GM23338 (cell line): ENCODE measurements at regions not wholly inside any gene's neighbourhood (a gene's known extent, or its start where the extent isn't known, plus 50 kb on each side); places are given as distances from the start of the nearest gene placed in this dataset.

Source experiments
- ATAC-seq: fragments of 200-7000 bp; cut with Tn5 transposase; 3 replicates; pipeline ENCODE4 v1.9.1; 2020
- DNase-seq: peaks from one replicate; pipeline ENCODE4 v3.0.0-alpha.2; 2015; ENCODE audit warnings: low spot score
- H2AFZ ChIP-seq: fragments of 200-600 bp; sonication (generic); 2 replicates; pipeline ENCODE4 v1.8.0; 2016; ENCODE audit warnings: antibody characterized with exemption, mild to moderate bottlenecking, moderate library complexity
- H3F3A ChIP-seq: fragments of 200-600 bp; sonication (generic); replicated peaks from 2 replicates; pipeline ENCODE4 v1.8.0; 2017; ENCODE audit warnings: antibody characterized with exemption, mixed run types, low read depth
- H3K27ac ChIP-seq: fragments of 200-600 bp; sonication (generic); 2 replicates; pipeline ENCODE4 v1.6.1; 2016; ENCODE audit warnings: low read depth
- H3K27me3 ChIP-seq: fragments of 200-600 bp; sonication (generic); 2 replicates; pipeline ENCODE4 v1.8.0; 2016; ENCODE audit warnings: mild to moderate bottlenecking, mixed run types, moderate library complexity; ENCODE audit not compliant: insufficient read depth
- H3K36me3 ChIP-seq: fragments of 200-600 bp; sonication (generic); 2 replicates; pipeline ENCODE4 v1.8.0; 2016; ENCODE audit warnings: mild to moderate bottlenecking; ENCODE audit not compliant: insufficient read depth
- H3K4me1 ChIP-seq: fragments of 200-600 bp; sonication (generic); 2 replicates; pipeline ENCODE4 v1.8.0; 2016; ENCODE audit warnings: mild to moderate bottlenecking, moderate library complexity; ENCODE audit not compliant: insufficient read depth
- H3K4me2 ChIP-seq: fragments of 200-600 bp; sonication (generic); 2 replicates; pipeline ENCODE4 v1.7.1; 2017; ENCODE audit warnings: mixed run types
- H3K4me3 ChIP-seq: fragments of 200-600 bp; sonication (generic); 2 replicates; pipeline ENCODE4 v1.6.1; 2016; ENCODE audit warnings: mixed run types
- H3K79me2 ChIP-seq: fragments of 200-600 bp; sonication (generic); replicated peaks from 2 replicates; pipeline ENCODE4 v1.8.0; 2017; ENCODE audit warnings: mild to moderate bottlenecking; ENCODE audit not compliant: insufficient read depth
- H3K9me2 ChIP-seq: fragments of 200-600 bp; sonication (generic); 2 replicates; pipeline ENCODE4 v1.8.0; 2017; ENCODE audit not compliant: insufficient read depth
- H4K20me1 ChIP-seq: fragments of 200-600 bp; sonication (generic); replicated peaks from 2 replicates; pipeline ENCODE4 v1.8.0; 2017; ENCODE audit warnings: mild to moderate bottlenecking; ENCODE audit not compliant: insufficient read depth
- H3K27ac Mint-ChIP-seq: 2 replicates; pipeline ENCODE4 v1.8.0; 2020; ENCODE audit warnings: inconsistent platforms, mild to moderate bottlenecking, moderate library complexity, mixed read lengths
- H3K27me3 Mint-ChIP-seq: 3 replicates; pipeline ENCODE4 v1.8.0; 2022; ENCODE audit warnings: low read depth, mild to moderate bottlenecking, moderate library complexity, mixed read lengths, inconsistent platforms; ENCODE audit not compliant: insufficient read depth, poor library complexity
- H3K36me3 Mint-ChIP-seq: 3 replicates; pipeline ENCODE4 v1.8.0; 2021; ENCODE audit warnings: low read depth, mild to moderate bottlenecking, inconsistent platforms, moderate library complexity, mixed read lengths
- H3K4me1 Mint-ChIP-seq: 3 replicates; pipeline ENCODE4 v1.8.0; 2020; ENCODE audit warnings: mild to moderate bottlenecking, inconsistent platforms, mixed read lengths
- H3K4me3 Mint-ChIP-seq: 3 replicates; pipeline ENCODE4 v1.8.0; 2021; ENCODE audit warnings: moderate library complexity, mild to moderate bottlenecking, inconsistent platforms, mixed read lengths
- H3K9me3 Mint-ChIP-seq: 3 replicates; pipeline ENCODE4 v1.8.0; 2020; ENCODE audit warnings: moderate library complexity, mild to moderate bottlenecking, inconsistent platforms, mixed read lengths
- CREB1 ChIP-seq: fragments of 250-450 bp; sonication (Bioruptor Pico); IDR thresholded peaks from 2 replicates; pipeline ENCODE4 v1.5.0; 2020; ENCODE audit warnings: low read depth, mild to moderate bottlenecking, moderate library complexity
- EZH2 ChIP-seq: fragments of 200-600 bp; sonication (generic); IDR thresholded peaks from one replicate; pipeline ENCODE4 v1.8.0; 2017; ENCODE audit warnings: antibody characterized with exemption, mild to moderate bottlenecking, low read depth; ENCODE audit not compliant: unreplicated experiment
- EZH2phosphoT487 ChIP-seq: fragments of 200-600 bp; sonication (generic); IDR thresholded peaks from one replicate; pipeline ENCODE4 v1.8.1; 2018; ENCODE audit warnings: antibody characterized with exemption; ENCODE audit not compliant: unreplicated experiment
- JUNB ChIP-seq: IDR thresholded peaks from one replicate; pipeline ENCODE4 v1.6.1; 2016; ENCODE audit warnings: antibody characterized with exemption; ENCODE audit not compliant: unreplicated experiment
- NANOG ChIP-seq: IDR thresholded peaks from 2 replicates; pipeline ENCODE4 v1.6.1; 2016; ENCODE audit warnings: antibody characterized with exemption, borderline replicate concordance
- POLR2AphosphoS5 ChIP-seq: IDR thresholded peaks from 2 replicates; pipeline ENCODE4 v1.6.1; 2016; ENCODE audit warnings: antibody characterized with exemption, low read depth
- STAT1 ChIP-seq: IDR thresholded peaks from one replicate; pipeline ENCODE4 v1.6.1; 2016; ENCODE audit warnings: antibody characterized with exemption; ENCODE audit not compliant: unreplicated experiment
- ZNF114 ChIP-seq: fragments of 250-450 bp; sonication (Bioruptor Pico); IDR thresholded peaks from 2 replicates; pipeline ENCODE4 v1.5.0; 2020; ENCODE audit warnings: mild to moderate bottlenecking, moderate library complexity
- ZNF331 ChIP-seq: fragments of 250-450 bp; sonication (Bioruptor Pico); IDR thresholded peaks from 2 replicates; pipeline ENCODE4 v1.5.0; 2020; ENCODE audit warnings: low read depth, mild to moderate bottlenecking, moderate library complexity
- ZNF462 ChIP-seq: fragments of 250-450 bp; sonication (Bioruptor Pico); IDR thresholded peaks from 2 replicates; pipeline ENCODE4 v1.5.0; 2020; ENCODE audit warnings: mild to moderate bottlenecking, moderate library complexity
- TF ChIP-seq, protein P1 (sequence below): IDR thresholded peaks from 2 replicates; pipeline ENCODE4 v1.6.1; 2016; ENCODE audit warnings: antibody characterized with exemption
- TF ChIP-seq, protein P2 (sequence below): IDR thresholded peaks from one replicate; pipeline ENCODE4 v1.6.1; 2018; ENCODE audit warnings: antibody characterized with exemption; ENCODE audit not compliant: unreplicated experiment
- TF ChIP-seq, protein P3 (sequence below), 2 experiments: fragments of 200-600 bp in 1 of 2; sonication (generic) in 1 of 2; conservative IDR thresholded peaks; 2 replicates each; pipeline versions ENCODE4 v1.5.1 to v1.6.1; 2016 to 2017; ENCODE audit warnings: antibody characterized with exemption in 2 of 2, low read depth in 2 of 2, mild to moderate bottlenecking in 2 of 2, moderate library complexity in 1 of 2

- no peaks in the 10 kb centered on the region; the same call in 2 of the 3 replicates for H3K4me1 Mint-ChIP-seq
Observed at GRCh38 chr4:138297743-138298405, 55.7 kb upstream of the SLC7A11 start.

More at GRCh38 chr4:138297743-138298405, 55.7 kb upstream of the SLC7A11 start:
- Histone ChIP-seq H4K20me1 (no peaks in the 10 kb centered on the region), H3K27ac (no peak overlapping the region), H3K4me1 (no peaks in the 10 kb centered on the region), H3K9me2 (no peaks in the 10 kb centered on the region), H3K36me3 (no peaks in the 10 kb centered on the region), H2AFZ (no peak overlapping the region), H3K4me3 (no peak overlapping the region), H3K27me3 (no peaks in the 10 kb centered on the region), H3K79me2 (no peaks in the 10 kb centered on the region), H3F3A (no peaks in the 10 kb centered on the region), H3K4me2 (no peak overlapping the region)
- ATAC-seq = no peak
- Mint-ChIP-seq H3K4me3 (no peak overlapping the region), H3K36me3 (no peaks in the 10 kb centered on the region), H3K27me3 (no peaks in the 10 kb centered on the region), H3K27ac (no peak overlapping the region), H3K9me3 (no peaks in the 10 kb centered on the region)
- DNase-seq = no peak
- TF ChIP-seq, protein P1, sequence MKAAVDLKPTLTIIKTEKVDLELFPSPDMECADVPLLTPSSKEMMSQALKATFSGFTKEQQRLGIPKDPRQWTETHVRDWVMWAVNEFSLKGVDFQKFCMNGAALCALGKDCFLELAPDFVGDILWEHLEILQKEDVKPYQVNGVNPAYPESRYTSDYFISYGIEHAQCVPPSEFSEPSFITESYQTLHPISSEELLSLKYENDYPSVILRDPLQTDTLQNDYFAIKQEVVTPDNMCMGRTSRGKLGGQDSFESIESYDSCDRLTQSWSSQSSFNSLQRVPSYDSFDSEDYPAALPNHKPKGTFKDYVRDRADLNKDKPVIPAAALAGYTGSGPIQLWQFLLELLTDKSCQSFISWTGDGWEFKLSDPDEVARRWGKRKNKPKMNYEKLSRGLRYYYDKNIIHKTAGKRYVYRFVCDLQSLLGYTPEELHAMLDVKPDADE = no peak
- TF ChIP-seq ZNF331 (CRISPR knock-in tag) (no peak), NANOG (no peak), EZH2 (no peak), ZNF114 (CRISPR knock-in tag) (no peak), EZH2phosphoT487 (no peak), POLR2AphosphoS5 (no peak), JUNB (no peak), CREB1 (CRISPR knock-in tag) (no peak), ZNF462 (no peak), STAT1 (no peak)
- TF ChIP-seq, protein P2, sequence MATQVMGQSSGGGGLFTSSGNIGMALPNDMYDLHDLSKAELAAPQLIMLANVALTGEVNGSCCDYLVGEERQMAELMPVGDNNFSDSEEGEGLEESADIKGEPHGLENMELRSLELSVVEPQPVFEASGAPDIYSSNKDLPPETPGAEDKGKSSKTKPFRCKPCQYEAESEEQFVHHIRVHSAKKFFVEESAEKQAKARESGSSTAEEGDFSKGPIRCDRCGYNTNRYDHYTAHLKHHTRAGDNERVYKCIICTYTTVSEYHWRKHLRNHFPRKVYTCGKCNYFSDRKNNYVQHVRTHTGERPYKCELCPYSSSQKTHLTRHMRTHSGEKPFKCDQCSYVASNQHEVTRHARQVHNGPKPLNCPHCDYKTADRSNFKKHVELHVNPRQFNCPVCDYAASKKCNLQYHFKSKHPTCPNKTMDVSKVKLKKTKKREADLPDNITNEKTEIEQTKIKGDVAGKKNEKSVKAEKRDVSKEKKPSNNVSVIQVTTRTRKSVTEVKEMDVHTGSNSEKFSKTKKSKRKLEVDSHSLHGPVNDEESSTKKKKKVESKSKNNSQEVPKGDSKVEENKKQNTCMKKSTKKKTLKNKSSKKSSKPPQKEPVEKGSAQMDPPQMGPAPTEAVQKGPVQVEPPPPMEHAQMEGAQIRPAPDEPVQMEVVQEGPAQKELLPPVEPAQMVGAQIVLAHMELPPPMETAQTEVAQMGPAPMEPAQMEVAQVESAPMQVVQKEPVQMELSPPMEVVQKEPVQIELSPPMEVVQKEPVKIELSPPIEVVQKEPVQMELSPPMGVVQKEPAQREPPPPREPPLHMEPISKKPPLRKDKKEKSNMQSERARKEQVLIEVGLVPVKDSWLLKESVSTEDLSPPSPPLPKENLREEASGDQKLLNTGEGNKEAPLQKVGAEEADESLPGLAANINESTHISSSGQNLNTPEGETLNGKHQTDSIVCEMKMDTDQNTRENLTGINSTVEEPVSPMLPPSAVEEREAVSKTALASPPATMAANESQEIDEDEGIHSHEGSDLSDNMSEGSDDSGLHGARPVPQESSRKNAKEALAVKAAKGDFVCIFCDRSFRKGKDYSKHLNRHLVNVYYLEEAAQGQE = no peak
- TF ChIP-seq, protein P3, sequence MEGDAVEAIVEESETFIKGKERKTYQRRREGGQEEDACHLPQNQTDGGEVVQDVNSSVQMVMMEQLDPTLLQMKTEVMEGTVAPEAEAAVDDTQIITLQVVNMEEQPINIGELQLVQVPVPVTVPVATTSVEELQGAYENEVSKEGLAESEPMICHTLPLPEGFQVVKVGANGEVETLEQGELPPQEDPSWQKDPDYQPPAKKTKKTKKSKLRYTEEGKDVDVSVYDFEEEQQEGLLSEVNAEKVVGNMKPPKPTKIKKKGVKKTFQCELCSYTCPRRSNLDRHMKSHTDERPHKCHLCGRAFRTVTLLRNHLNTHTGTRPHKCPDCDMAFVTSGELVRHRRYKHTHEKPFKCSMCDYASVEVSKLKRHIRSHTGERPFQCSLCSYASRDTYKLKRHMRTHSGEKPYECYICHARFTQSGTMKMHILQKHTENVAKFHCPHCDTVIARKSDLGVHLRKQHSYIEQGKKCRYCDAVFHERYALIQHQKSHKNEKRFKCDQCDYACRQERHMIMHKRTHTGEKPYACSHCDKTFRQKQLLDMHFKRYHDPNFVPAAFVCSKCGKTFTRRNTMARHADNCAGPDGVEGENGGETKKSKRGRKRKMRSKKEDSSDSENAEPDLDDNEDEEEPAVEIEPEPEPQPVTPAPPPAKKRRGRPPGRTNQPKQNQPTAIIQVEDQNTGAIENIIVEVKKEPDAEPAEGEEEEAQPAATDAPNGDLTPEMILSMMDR (conservative IDR thresholded peaks at IDR 0.05; ENCODE audit: low read depth in 2 of 2) = no peak
